ENCODE measurements at regions not wholly inside any gene's neighbourhood (a gene's known extent, or its start where the extent isn't known, plus 50 kb on each side); places are given as distances from the start of the nearest gene placed in this dataset.

DNA sequence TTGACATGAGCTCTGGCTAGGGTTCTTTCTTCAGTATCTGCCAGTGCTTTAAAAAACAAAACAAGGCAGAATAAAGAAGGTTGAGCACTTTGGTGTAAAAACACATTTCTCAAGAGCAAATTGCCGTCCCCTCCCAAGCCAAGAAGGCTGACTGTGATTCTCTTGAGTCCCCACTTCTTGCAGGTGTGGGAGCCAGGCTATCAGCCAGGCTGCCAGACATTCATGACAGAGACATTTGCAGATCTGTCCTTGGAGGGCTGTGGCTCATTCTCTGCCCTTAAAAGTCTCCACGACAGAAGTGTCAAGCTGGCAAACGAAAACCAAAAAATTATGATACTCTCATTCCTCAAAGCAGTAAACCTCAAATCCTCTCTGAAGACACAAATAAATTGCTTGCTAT is 749.3 kb upstream of the HS6ST1 start:
- ATAC-seq (ENCODE audit: low read depth), result no peak
- Histone ChIP-seq H3K4me1 (ENCODE audit: insufficient read depth, poor library complexity, severe bottlenecking) (no peaks in the 10 kb centered on the region), H3K27ac (ENCODE audit: poor library complexity, severe bottlenecking) (no peak overlapping the region), H3K4me3 (ENCODE audit: severe bottlenecking) (no peak overlapping the region), H3K27me3 (ENCODE audit: insufficient read depth, poor library complexity, severe bottlenecking) (no peaks in the 10 kb centered on the region), H3K36me3 (ENCODE audit: low read depth) (no peaks in the 10 kb centered on the region), H3K9me3 (ENCODE audit: severe bottlenecking) (no peaks in the 10 kb centered on the region)
- no peak for DNase-seq (ENCODE audit: low spot score)
- TF ChIP-seq, protein P1, sequence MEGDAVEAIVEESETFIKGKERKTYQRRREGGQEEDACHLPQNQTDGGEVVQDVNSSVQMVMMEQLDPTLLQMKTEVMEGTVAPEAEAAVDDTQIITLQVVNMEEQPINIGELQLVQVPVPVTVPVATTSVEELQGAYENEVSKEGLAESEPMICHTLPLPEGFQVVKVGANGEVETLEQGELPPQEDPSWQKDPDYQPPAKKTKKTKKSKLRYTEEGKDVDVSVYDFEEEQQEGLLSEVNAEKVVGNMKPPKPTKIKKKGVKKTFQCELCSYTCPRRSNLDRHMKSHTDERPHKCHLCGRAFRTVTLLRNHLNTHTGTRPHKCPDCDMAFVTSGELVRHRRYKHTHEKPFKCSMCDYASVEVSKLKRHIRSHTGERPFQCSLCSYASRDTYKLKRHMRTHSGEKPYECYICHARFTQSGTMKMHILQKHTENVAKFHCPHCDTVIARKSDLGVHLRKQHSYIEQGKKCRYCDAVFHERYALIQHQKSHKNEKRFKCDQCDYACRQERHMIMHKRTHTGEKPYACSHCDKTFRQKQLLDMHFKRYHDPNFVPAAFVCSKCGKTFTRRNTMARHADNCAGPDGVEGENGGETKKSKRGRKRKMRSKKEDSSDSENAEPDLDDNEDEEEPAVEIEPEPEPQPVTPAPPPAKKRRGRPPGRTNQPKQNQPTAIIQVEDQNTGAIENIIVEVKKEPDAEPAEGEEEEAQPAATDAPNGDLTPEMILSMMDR (IDR thresholded peaks at IDR 0.05; ENCODE audit: poor library complexity, severe bottlenecking), result no peak

DNA sequence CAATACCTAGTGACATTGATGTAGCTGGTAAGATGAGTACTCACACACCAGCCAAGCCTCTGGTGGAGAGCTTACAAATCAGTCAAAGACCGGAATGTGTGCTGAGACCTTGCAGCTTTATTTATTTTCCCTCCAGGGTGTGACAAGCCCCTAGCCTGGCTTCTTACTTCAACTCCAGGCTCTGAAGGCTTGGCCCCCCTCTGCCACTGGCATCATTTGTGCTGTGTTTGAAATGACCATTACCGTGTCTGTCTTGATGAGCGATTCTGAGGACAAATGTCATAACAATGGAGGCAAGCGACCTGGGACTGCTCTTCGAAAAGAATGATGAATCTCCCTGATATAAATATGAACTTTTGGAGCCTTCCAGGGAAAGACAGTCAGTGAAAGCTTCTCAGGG is 749.9 kb upstream of the HS6ST1 start:
- H3K4me3 ChIP-seq (ENCODE audit: severe bottlenecking), result no peak overlapping the region
- TF ChIP-seq, protein P1 (IDR thresholded peaks at IDR 0.05; ENCODE audit: poor library complexity, severe bottlenecking), result no peak
- ATAC-seq (ENCODE audit: low read depth) (no peak), DNase-seq (ENCODE audit: low spot score) (no peak)
- H3K27ac ChIP-seq (ENCODE audit: poor library complexity, severe bottlenecking), result no peak overlapping the region
- no peaks in the 10 kb centered on the region for H3K27me3 ChIP-seq (ENCODE audit: insufficient read depth, poor library complexity, severe bottlenecking)
- H3K36me3 ChIP-seq (ENCODE audit: low read depth), result no peaks in the 10 kb centered on the region
- H3K4me1 ChIP-seq (ENCODE audit: insufficient read depth, poor library complexity, severe bottlenecking), result no peaks in the 10 kb centered on the region
- H3K9me3 ChIP-seq (ENCODE audit: severe bottlenecking), result no peaks in the 10 kb centered on the region

DNA sequence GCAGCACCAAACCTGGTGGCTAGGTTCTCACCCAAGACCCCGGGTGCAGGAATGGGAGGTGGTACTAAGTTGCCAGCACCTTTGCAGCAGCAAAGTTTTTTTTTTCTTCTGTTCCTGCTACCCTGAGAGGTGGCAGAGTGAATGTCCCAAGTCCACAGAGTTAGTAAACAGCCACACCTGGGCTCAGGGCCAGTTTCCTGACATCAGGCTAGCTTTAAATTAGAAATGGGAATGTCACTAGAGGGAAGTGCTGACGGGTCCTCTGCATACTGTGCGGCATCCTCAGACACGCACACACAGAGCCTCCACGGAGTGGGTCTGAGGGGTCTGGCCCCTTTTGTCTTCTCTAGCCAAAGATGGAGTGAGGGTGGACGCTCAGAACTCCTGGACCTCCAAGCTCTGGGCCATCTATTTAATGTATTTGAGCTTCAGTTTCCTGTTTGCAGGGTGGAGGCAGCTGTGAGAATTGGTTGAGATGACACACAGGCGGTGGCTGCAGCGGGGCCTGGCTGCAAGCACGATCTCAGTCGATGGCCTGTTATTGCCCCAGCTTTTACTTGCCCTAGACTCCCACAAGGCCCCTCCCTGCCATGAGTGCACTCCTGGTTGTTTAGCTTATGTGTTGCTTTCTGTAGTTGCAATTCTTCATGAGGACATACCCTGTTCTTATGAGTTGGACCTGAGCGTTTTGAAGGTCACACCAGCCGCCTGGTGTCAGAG is 751.4 kb upstream of the HS6ST1 start:
- Histone ChIP-seq H3K4me1 (ENCODE audit: insufficient read depth, poor library complexity, severe bottlenecking) (peaks cover 9% of the 10 kb centered on the region), H3K27ac (ENCODE audit: poor library complexity, severe bottlenecking) (no peak overlapping the region), H3K9me3 (ENCODE audit: severe bottlenecking) (no peaks in the 10 kb centered on the region), H3K27me3 (ENCODE audit: insufficient read depth, poor library complexity, severe bottlenecking) (no peaks in the 10 kb centered on the region), H3K4me3 (ENCODE audit: severe bottlenecking) (no peak overlapping the region), H3K36me3 (ENCODE audit: low read depth) (no peaks in the 10 kb centered on the region)
- DNase-seq (ENCODE audit: low spot score) (no peak), ATAC-seq (ENCODE audit: low read depth) (no peak)
- TF ChIP-seq, protein P1 (IDR thresholded peaks at IDR 0.05; ENCODE audit: poor library complexity, severe bottlenecking), result no peak

DNA sequence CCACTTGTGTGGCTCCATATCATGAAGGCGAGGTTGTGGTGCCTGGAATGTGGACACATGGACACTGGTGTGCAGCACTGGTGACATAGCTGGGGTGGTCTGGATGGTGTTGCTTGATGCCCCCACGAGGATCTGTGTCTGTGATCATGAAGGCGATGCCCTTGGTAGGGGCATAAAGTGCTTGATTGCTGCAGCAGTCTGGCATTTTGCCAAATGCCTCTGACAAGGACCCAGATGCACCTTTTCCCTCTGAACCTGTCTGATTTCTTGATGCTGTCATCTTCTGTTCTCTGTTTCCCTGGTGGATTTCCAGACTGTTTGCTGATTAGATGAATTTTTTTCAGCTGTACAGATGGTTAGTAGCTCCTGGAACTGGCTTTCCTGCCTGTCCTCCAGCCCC is 752.0 kb upstream of the HS6ST1 start:
- ATAC-seq (ENCODE audit: low read depth) (no peak), DNase-seq (ENCODE audit: low spot score) (no peak)
- Histone ChIP-seq H3K9me3 (ENCODE audit: severe bottlenecking) (no peaks in the 10 kb centered on the region), H3K4me3 (ENCODE audit: severe bottlenecking) (no peak overlapping the region), H3K27me3 (ENCODE audit: insufficient read depth, poor library complexity, severe bottlenecking) (no peaks in the 10 kb centered on the region), H3K4me1 (ENCODE audit: insufficient read depth, poor library complexity, severe bottlenecking) (peaks cover 9% of the 10 kb centered on the region), H3K36me3 (ENCODE audit: low read depth) (no peaks in the 10 kb centered on the region), H3K27ac (ENCODE audit: poor library complexity, severe bottlenecking) (no peak overlapping the region)
- TF ChIP-seq, protein P1 (IDR thresholded peaks at IDR 0.05; ENCODE audit: poor library complexity, severe bottlenecking), result no peak

- H3K9me3 ChIP-seq (ENCODE audit: severe bottlenecking), result no peaks in the 10 kb centered on the region
- no peaks in the 10 kb centered on the region for H3K27me3 ChIP-seq (ENCODE audit: insufficient read depth, poor library complexity, severe bottlenecking)
- TF ChIP-seq, protein P1 (IDR thresholded peaks at IDR 0.05; ENCODE audit: poor library complexity, severe bottlenecking), result no peak
- no peak for DNase-seq (ENCODE audit: low spot score)
- H3K4me1 ChIP-seq (ENCODE audit: insufficient read depth, poor library complexity, severe bottlenecking), result peaks cover 9% of the 10 kb centered on the region
- no peak overlapping the region for H3K27ac ChIP-seq (ENCODE audit: poor library complexity, severe bottlenecking)
- no peaks in the 10 kb centered on the region for H3K36me3 ChIP-seq (ENCODE audit: low read depth)
- H3K4me3 ChIP-seq (ENCODE audit: severe bottlenecking), result no peak overlapping the region
- no peak for ATAC-seq (ENCODE audit: low read depth)
Measured at GRCh38 chr2:129071531-129071930, 752.9 kb upstream of the HS6ST1 start.
